ENCODE measurements at regions not wholly inside any gene's neighbourhood (a gene's known extent, or its start where the extent isn't known, plus 50 kb on each side); places are given as distances from the start of the nearest gene placed in this dataset.
A peak's percentile ranks its signal among the peaks of the same experiment; 100 is the strongest.

DNA sequence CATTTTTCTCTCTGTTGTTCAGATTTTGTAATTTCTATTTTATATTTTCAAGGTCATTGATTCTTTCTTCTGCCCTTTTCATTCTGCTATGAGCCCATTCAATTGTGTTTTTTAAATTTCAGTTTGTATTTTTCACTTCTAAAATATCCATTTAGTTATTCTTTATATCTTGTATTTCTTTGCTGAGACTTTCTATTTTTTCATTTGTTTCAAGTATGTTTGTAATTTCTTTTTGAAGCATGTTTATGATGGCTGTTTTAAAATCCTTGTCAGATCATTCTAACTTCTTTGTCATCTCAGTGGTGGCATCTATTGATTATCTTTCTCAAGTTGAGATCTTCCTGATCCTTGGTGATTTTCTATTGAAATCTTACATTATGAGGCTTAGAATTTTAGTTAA is 157.2 kb upstream of the USP9X start:
- DNase-seq = no peak
- no peaks in the 10 kb centered on the region for H3K36me3 ChIP-seq
- no peak overlapping the region for H3K27ac ChIP-seq
- intact Hi-C loops (cut with DNase I) = no loop called here
- no peaks in the 10 kb centered on the region for H3K27me3 ChIP-seq
- TF ChIP-seq POLR2A (IDR thresholded peaks at IDR 0.05) = no peak
- TF ChIP-seq, protein P1, sequence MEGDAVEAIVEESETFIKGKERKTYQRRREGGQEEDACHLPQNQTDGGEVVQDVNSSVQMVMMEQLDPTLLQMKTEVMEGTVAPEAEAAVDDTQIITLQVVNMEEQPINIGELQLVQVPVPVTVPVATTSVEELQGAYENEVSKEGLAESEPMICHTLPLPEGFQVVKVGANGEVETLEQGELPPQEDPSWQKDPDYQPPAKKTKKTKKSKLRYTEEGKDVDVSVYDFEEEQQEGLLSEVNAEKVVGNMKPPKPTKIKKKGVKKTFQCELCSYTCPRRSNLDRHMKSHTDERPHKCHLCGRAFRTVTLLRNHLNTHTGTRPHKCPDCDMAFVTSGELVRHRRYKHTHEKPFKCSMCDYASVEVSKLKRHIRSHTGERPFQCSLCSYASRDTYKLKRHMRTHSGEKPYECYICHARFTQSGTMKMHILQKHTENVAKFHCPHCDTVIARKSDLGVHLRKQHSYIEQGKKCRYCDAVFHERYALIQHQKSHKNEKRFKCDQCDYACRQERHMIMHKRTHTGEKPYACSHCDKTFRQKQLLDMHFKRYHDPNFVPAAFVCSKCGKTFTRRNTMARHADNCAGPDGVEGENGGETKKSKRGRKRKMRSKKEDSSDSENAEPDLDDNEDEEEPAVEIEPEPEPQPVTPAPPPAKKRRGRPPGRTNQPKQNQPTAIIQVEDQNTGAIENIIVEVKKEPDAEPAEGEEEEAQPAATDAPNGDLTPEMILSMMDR (IDR thresholded peaks at IDR 0.05) = no peak
- H3K9me3 ChIP-seq = no peaks in the 10 kb centered on the region
- H3K4me3 ChIP-seq (replicated peaks in 1 of 3) = no peak overlapping the region
- H3K4me1 ChIP-seq = peaks cover 0 to 10% of the 10 kb centered on the region in 2 donors

DNA sequence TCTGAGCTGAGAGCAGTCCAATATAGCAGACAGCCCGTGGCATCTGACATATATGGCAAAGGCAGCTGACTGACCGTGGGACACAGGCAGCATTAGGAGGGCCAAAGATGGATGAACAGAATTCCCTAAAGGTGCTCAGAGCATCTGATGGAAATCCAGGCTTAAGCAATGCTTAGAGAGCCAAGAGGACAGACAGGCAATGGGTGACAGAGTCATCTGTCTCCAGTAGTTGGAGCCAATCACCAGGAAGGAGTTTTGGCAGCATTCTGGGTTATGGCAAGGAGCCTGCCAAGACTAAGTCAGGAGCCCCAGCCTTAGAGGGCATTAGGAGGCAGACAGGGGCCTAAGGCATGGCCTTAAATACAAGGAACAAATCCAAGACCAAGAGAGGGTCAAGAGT is 153.3 kb upstream of the USP9X start:
- TF ChIP-seq, protein P1 (IDR thresholded peaks at IDR 0.05) = no peak
- TF ChIP-seq POLR2A (IDR thresholded peaks at IDR 0.05) = no peak
- intact Hi-C loops (cut with DNase I) = no loop called here
- Histone ChIP-seq H3K27ac (peak overlapping the region in 1 of 3 donors; percentile 51), H3K36me3 (no peaks in the 10 kb centered on the region), H3K4me1 (peaks cover 0 to 13% of the 10 kb centered on the region in 2 donors), H3K9me3 (no peaks in the 10 kb centered on the region), H3K27me3 (no peaks in the 10 kb centered on the region), H3K4me3 (replicated peaks in 1 of 3) (no peak overlapping the region)
- WGBS, 2 donors = 92 to 94% methylated on average over 2 of the region's 2 CpGs
- DNase-seq = peak; percentile 30 to 45

DNA sequence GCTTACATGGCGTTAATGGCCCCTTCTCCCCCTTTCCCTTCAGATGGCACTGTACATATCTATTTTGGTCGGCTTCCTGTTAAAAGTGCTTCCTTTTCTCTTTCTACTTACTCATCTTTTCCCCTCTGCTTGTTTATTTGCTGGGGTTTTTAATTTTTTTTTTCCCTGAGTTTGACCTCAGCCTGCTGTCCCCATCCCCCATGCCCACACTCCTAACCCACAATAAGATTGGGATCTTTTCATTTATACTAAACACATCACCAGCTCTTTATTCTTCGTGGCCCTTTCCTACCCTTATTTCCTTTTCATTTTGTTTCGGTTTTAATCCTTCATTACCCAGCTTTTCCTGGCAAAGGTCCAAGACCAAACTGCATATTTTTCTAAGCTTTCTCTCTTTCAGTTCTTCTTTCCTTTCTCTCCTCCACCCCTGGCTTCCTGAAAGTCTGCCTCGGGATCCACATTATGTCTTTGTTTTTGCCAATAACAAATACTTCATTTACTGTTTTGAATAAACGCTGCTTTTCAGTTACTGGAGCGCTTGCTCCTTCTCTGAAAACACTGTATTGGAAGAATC is 152.0 kb upstream of the USP9X start:
- DNase-seq = no peak
- H3K27me3 ChIP-seq = no peaks in the 10 kb centered on the region
- peaks cover 0 to 13% of the 10 kb centered on the region in 2 donors for H3K4me1 ChIP-seq
- no peaks in the 10 kb centered on the region for H3K36me3 ChIP-seq
- H3K4me3 ChIP-seq (replicated peaks in 1 of 3) = no peak overlapping the region
- intact Hi-C loops (cut with DNase I) = no loop called here
- TF ChIP-seq POLR2A (IDR thresholded peaks at IDR 0.05) = no peak
- TF ChIP-seq, protein P1 (IDR thresholded peaks at IDR 0.05) = no peak
- WGBS, 2 donors = 25 to 28% methylated on average over 7 of the region's 7 CpGs
- H3K27ac ChIP-seq = peak overlapping the region in 2 of 3 donors; percentile 21 to 51
- H3K9me3 ChIP-seq = no peaks in the 10 kb centered on the region

DNA sequence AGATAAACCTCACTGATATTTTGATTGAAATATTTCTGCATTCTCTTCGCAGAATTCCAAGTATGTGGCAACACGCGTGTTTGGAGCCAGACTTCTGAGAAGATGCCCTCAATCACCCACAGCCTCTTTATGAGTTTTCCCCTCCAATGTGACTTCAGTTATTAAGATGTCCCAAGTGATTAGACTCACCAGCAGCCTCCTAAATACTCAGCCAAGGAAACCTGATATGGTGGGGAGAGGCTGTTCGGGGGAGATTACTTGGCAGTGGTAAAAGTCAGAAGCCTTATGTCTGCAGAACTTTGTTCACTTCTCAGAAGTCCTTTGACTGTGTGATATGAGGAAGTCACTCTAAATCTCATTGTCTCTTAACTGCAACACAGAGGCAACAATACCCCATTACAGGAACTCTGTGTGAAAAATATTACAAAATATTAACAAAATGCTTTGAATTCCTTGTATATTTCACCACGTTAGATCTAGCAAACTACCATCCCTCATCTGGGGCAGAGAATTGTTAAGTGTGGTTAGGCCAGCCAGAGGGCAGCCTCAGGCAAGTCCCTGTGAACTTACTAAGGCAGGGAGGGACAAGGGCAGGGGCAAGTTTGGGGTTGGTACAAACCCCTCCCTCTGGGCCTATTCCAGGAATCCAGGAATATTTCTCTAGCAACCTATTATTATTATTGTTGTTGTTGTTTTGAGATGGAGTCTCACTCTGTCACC is 151.4 kb upstream of the USP9X start:
- Histone ChIP-seq H3K4me3 (replicated peaks in 1 of 3) (no peak overlapping the region), H3K27ac (peak overlapping the region in 2 of 3 donors; percentile 21 to 51), H3K27me3 (no peaks in the 10 kb centered on the region), H3K36me3 (no peaks in the 10 kb centered on the region), H3K4me1 (peaks cover 0 to 13% of the 10 kb centered on the region in 2 donors), H3K9me3 (no peaks in the 10 kb centered on the region)
- intact Hi-C loops (cut with DNase I) = no loop called here
- DNase-seq = peak in 1 of 2 donors; percentile 5
- WGBS, 2 donors = 12 to 25% methylated on average over 5 of the region's 5 CpGs
- no peak for TF ChIP-seq POLR2A (IDR thresholded peaks at IDR 0.05)
- TF ChIP-seq, protein P1 (IDR thresholded peaks at IDR 0.05) = no peak

DNA sequence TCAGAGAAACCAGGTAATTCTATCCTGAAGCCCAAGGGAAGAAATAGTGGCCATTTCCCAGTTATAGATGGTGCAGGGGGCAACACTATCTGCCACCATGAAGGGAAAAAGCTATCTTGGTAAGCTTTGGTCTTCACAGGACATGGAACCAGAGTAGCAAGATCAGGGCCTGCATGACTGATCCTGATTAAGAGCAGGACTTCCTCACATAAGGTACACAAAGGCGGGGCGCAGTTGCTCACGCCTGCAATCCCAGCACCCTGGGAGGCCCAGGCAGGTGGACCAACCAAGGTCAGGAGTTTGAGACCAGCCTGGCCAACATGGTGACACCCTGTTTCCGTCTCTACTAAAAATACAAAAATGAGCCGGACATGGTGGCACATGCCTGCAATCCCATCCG is 148.4 kb upstream of the USP9X start:
- Histone ChIP-seq H3K27ac (no peak overlapping the region), H3K4me3 (replicated peaks in 1 of 3) (no peak overlapping the region), H3K9me3 (no peaks in the 10 kb centered on the region), H3K27me3 (no peaks in the 10 kb centered on the region), H3K4me1 (peaks cover 0 to 13% of the 10 kb centered on the region in 2 donors), H3K36me3 (no peaks in the 10 kb centered on the region)
- no peak for TF ChIP-seq POLR2A (IDR thresholded peaks at IDR 0.05)
- TF ChIP-seq, protein P1 (IDR thresholded peaks at IDR 0.05) = no peak
- intact Hi-C loops (cut with DNase I) = no loop called here
- no peak for DNase-seq
- 98 to 100% methylated on average over 5 to 6 of the region's 6 CpGs for WGBS, 2 donors

Data from thyroid gland (tissue), 4 donors.